Adrenal gland (tissue), 5 donors: ENCODE measurements at regions not wholly inside any gene's neighbourhood (a gene's known extent, or its start where the extent isn't known, plus 50 kb on each side); places are given as distances from the start of the nearest gene placed in this dataset.

Experiments
- CTCF ChIP-seq, 6 experiments: fragments of 450-650 bp in 4 of 6; fragments of 200-600 bp in 2 of 6; sonication (generic) in 1 of 6; IDR thresholded peaks; 1 replicate in 5 of 6; 2 replicates in 1 of 6; pipeline versions ENCODE4 v1.5.1 to v1.8.0; 2016 to 2021; ENCODE audit warnings: antibody characterized with exemption in 6 of 6, mild to moderate bottlenecking in 2 of 6, moderate library complexity in 1 of 6
- POLR2A ChIP-seq, 2 donors: fragments of 450-650 bp; IDR thresholded peaks; one replicate each; pipeline ENCODE4 v1.6.1; 2017; ENCODE audit warnings: antibody characterized with exemption in 2 of 2, mild to moderate bottlenecking in 2 of 2, moderate library complexity in 1 of 2
- donor health status: DM: no; HTN: no; CAD: no.

- no peak for TF ChIP-seq CTCF (IDR thresholded peaks at IDR 0.05)
- TF ChIP-seq POLR2A (IDR thresholded peaks at IDR 0.05), result no peak
Measured at GRCh38 chr5:25387953-25388352, 743.2 kb upstream of the CDH10 start.
